Keratinocyte (primary cell): ENCODE measurements at regions not wholly inside any gene's neighbourhood (a gene's known extent, or its start where the extent isn't known, plus 50 kb on each side); places are given as distances from the start of the nearest gene placed in this dataset.

Experiments used
- DNase-seq: peaks from one replicate; pipeline ENCODE4 v3.0.0-alpha.2; 2011; ENCODE audit warnings: low read depth, missing footprints, low spot score
- FAIRE-seq: peaks from 2 replicates; lab custom pipeline; 2011; peaks lifted over from hg19 to GRCh38; lab: Jason Lieb, UNC
- H2AFZ ChIP-seq: 2 replicates; pipeline ENCODE4 v1.6.0; 2012; ENCODE audit warnings: low read length, control low read depth, inconsistent platforms; ENCODE audit not compliant: control insufficient read depth
- H3K27ac ChIP-seq: 2 replicates; pipeline ENCODE4 v1.5.1; 2011; ENCODE audit warnings: low read length; ENCODE audit not compliant: control insufficient read depth, insufficient read depth
- H3K27me3 ChIP-seq: 3 replicates; pipeline ENCODE4 v1.6.0; 2011; ENCODE audit warnings: low read length; ENCODE audit not compliant: control insufficient read depth, insufficient read depth; ENCODE audit errors: extremely low read depth
- H3K36me3 ChIP-seq, 2 experiments: 2 replicates in 1 of 2; 3 replicates in 1 of 2; pipeline ENCODE4 v1.5.1; 2011; ENCODE audit warnings: low read length in 2 of 2, mild to moderate bottlenecking in 1 of 2; ENCODE audit not compliant: control insufficient read depth in 2 of 2, insufficient read depth in 2 of 2; ENCODE audit errors: extremely low read depth in 1 of 2
- H3K4me1 ChIP-seq: 3 replicates; pipeline ENCODE4 v1.5.1; 2011; ENCODE audit warnings: low read length; ENCODE audit not compliant: control insufficient read depth, insufficient read depth; ENCODE audit errors: extremely low read depth
- H3K4me2 ChIP-seq: 3 replicates; pipeline ENCODE4 v1.6.0; 2011; ENCODE audit warnings: low read depth, low read length; ENCODE audit not compliant: control insufficient read depth, insufficient read depth; ENCODE audit errors: extremely low read depth
- H3K4me3 ChIP-seq, 3 experiments: fragments of 200-600 bp in 1 of 3; sonication (generic) in 1 of 3; 2 replicates in 2 of 3; 3 replicates in 1 of 3; pipeline ENCODE4 v1.5.1; 2011 to 2016; ENCODE audit warnings: low read length in 3 of 3, mild to moderate bottlenecking in 3 of 3, control low read depth in 2 of 3, inconsistent platforms in 1 of 3, low read depth in 1 of 3, mixed read lengths in 1 of 3, mixed run types in 1 of 3, moderate library complexity in 1 of 3; ENCODE audit not compliant: control insufficient read depth in 2 of 3, insufficient read depth in 2 of 3; ENCODE audit errors: extremely low read depth in 1 of 3
- H3K79me2 ChIP-seq: 2 replicates; pipeline ENCODE4 v1.6.0; 2012; ENCODE audit warnings: low read length; ENCODE audit not compliant: control insufficient read depth, insufficient read depth
- H3K9ac ChIP-seq: 3 replicates; pipeline ENCODE4 v1.6.0; 2011; ENCODE audit warnings: low read length; ENCODE audit not compliant: control insufficient read depth, insufficient read depth; ENCODE audit errors: extremely low read depth
- H3K9me1 ChIP-seq: 3 replicates; pipeline ENCODE4 v1.6.0; 2011; ENCODE audit warnings: low read length; ENCODE audit not compliant: control insufficient read depth, insufficient read depth; ENCODE audit errors: extremely low read depth
- H3K9me3 ChIP-seq: 2 replicates; pipeline ENCODE4 v1.5.1; 2012; ENCODE audit warnings: low read depth, low read length; ENCODE audit not compliant: control insufficient read depth
- H4K20me1 ChIP-seq: 3 replicates; pipeline ENCODE4 v1.6.0; 2011; ENCODE audit warnings: low read length; ENCODE audit not compliant: control insufficient read depth, insufficient read depth; ENCODE audit errors: extremely low read depth
- CTCF ChIP-seq, 3 experiments: IDR thresholded peaks in 1 of 3; conservative IDR thresholded peaks in 1 of 3; optimal IDR thresholded peaks in 1 of 3; 2 replicates in 2 of 3; 3 replicates in 1 of 3; pipeline versions ENCODE3 to v1.5.1; 2011; ENCODE audit warnings: low read length in 3 of 3, mild to moderate bottlenecking in 3 of 3, moderate library complexity in 2 of 3, control low read depth in 1 of 3, inconsistent platforms in 1 of 3; ENCODE audit not compliant: insufficient read depth in 2 of 3; ENCODE audit errors: extremely low read depth in 1 of 3
- EZH2 ChIP-seq: IDR thresholded peaks from one replicate; pipeline ENCODE4 v1.6.1; 2012; ENCODE audit warnings: inconsistent platforms, mild to moderate bottlenecking, low read length, moderate library complexity
- dilution Hi-C: fragments of 300-500 bp; cut with MboI; formaldehyde crosslinking; loops from one replicate; pipeline ENCODE4 v1.7.0; 2020; ENCODE audit warnings: low sequenced_read_pairs; ENCODE audit not compliant: extremely low pct_ligation_motif_present

GRCh38 chr6:105677671-105678475 lies 275.0 kb upstream of the PREP start:
- FAIRE-seq (peak; percentile 9), DNase-seq (no peak)
- no peaks in the 10 kb centered on the region for H3K36me3 ChIP-seq
- no peaks in the 10 kb centered on the region for H3K9me3 ChIP-seq
- dilution Hi-C loops, result no loop called here
- no peak overlapping the region for H3K4me3 ChIP-seq
- H3K9ac ChIP-seq, result no peak overlapping the region
- H3K27ac ChIP-seq, result no peak overlapping the region
- H3K9me1 ChIP-seq, result no peaks in the 10 kb centered on the region
- H3K27me3 ChIP-seq, result no peaks in the 10 kb centered on the region
- H3K4me1 ChIP-seq, result peaks cover 9% of the 10 kb centered on the region
- H3K4me2 ChIP-seq, result no peak overlapping the region
- H3K79me2 ChIP-seq, result no peaks in the 10 kb centered on the region
- no peak overlapping the region for H2AFZ ChIP-seq
- TF ChIP-seq CTCF (optimal IDR thresholded peaks at IDR 0.05 in 1 of 3, IDR thresholded peaks at IDR 0.05 in 1 of 3, conservative IDR thresholded peaks at IDR 0.05 in 1 of 3; ENCODE audit: extremely low read depth in 1 of 3, insufficient read depth in 2 of 3, low read length in 3 of 3) (no peak), EZH2 (no peak)
- H4K20me1 ChIP-seq, result no peaks in the 10 kb centered on the region

GRCh38 chr6:105676857-105677256 lies 274.0 kb upstream of the PREP start:
- Histone ChIP-seq H3K27ac (no peak overlapping the region), H3K9ac (no peak overlapping the region), H3K9me1 (no peaks in the 10 kb centered on the region), H3K4me2 (no peak overlapping the region), H3K36me3 (no peaks in the 10 kb centered on the region), H2AFZ (no peak overlapping the region), H4K20me1 (no peaks in the 10 kb centered on the region), H3K4me3 (no peak overlapping the region), H3K4me1 (peaks cover 9% of the 10 kb centered on the region), H3K79me2 (no peaks in the 10 kb centered on the region), H3K9me3 (no peaks in the 10 kb centered on the region), H3K27me3 (no peaks in the 10 kb centered on the region)
- dilution Hi-C loops, result no loop called here
- DNase-seq, result no peak
- TF ChIP-seq CTCF (optimal IDR thresholded peaks at IDR 0.05 in 1 of 3, IDR thresholded peaks at IDR 0.05 in 1 of 3, conservative IDR thresholded peaks at IDR 0.05 in 1 of 3; ENCODE audit: extremely low read depth in 1 of 3, insufficient read depth in 2 of 3, low read length in 3 of 3) (no peak), EZH2 (no peak)
- no peak for FAIRE-seq
